Smooth muscle cell (in vitro differentiated cells): ENCODE measurements at regions not wholly inside any gene's neighbourhood (a gene's known extent, or its start where the extent isn't known, plus 50 kb on each side); places are given as distances from the start of the nearest gene placed in this dataset.

Experiments
- DNase-seq: peaks from one replicate; lab custom pipeline; 2025; ENCODE audit not compliant: unreplicated experiment; lab: John Stamatoyannopoulos, UW
- H2AFZ ChIP-seq: fragments of 200-600 bp; sonication (generic); 2 replicates; pipeline ENCODE4 v1.6.0; 2016; ENCODE audit warnings: antibody characterized with exemption, low read depth, mild to moderate bottlenecking
- H3F3A ChIP-seq: fragments of 200-600 bp; sonication (generic); 2 replicates; pipeline ENCODE4 v1.6.0; 2017; ENCODE audit warnings: antibody characterized with exemption, low read depth
- H3K27ac ChIP-seq: fragments of 200-600 bp; sonication (generic); 2 replicates; pipeline ENCODE4 v1.5.1; 2016; ENCODE audit warnings: low read depth, mild to moderate bottlenecking
- H3K27me3 ChIP-seq: fragments of 200-600 bp; sonication (generic); 2 replicates; pipeline ENCODE4 v1.6.1; 2016; ENCODE audit warnings: low read depth, mild to moderate bottlenecking
- H3K36me3 ChIP-seq: fragments of 200-600 bp; sonication (generic); 2 replicates; pipeline ENCODE4 v1.5.1; 2016; ENCODE audit warnings: low read depth
- H3K4me1 ChIP-seq: fragments of 200-600 bp; sonication (generic); 2 replicates; pipeline ENCODE4 v1.5.1; 2016; ENCODE audit warnings: low read depth
- H3K4me2 ChIP-seq: fragments of 200-600 bp; sonication (generic); 2 replicates; pipeline ENCODE4 v1.6.0; 2016; ENCODE audit warnings: mild to moderate bottlenecking
- H3K4me3 ChIP-seq: fragments of 200-600 bp; sonication (generic); 2 replicates; pipeline ENCODE4 v1.5.1; 2016; ENCODE audit warnings: mild to moderate bottlenecking
- H3K79me2 ChIP-seq: fragments of 200-600 bp; sonication (generic); 2 replicates; pipeline ENCODE4 v1.6.0; 2016; ENCODE audit warnings: low read depth, mild to moderate bottlenecking
- H3K9ac ChIP-seq: fragments of 200-600 bp; sonication (generic); 2 replicates; pipeline ENCODE4 v1.6.0; 2016; ENCODE audit warnings: low read depth
- H3K9me3 ChIP-seq: fragments of 200-600 bp; sonication (generic); replicated peaks from 2 replicates; pipeline ENCODE4 v1.5.1; 2016; ENCODE audit warnings: low read depth
- H4K20me1 ChIP-seq: fragments of 200-600 bp; sonication (generic); 2 replicates; pipeline ENCODE4 v1.6.0; 2016; ENCODE audit warnings: low read depth
- CTCF ChIP-seq: fragments of 200-600 bp; sonication (generic); IDR thresholded peaks from 2 replicates; pipeline ENCODE4 v1.5.1; 2017; ENCODE audit warnings: borderline replicate concordance, mild to moderate bottlenecking, antibody characterized with exemption; ENCODE audit not compliant: insufficient read depth, poor library complexity, severe bottlenecking
- WGBS: methylation state at CpG from one replicate; pipeline ENCODE4 v1.1.7; 2016; ENCODE audit warnings: low lambda C conversion rate; 5-methylcytosine and 5-hydroxymethylcytosine counted together

GRCh38 chr2:242029422-242030225 lies 160.1 kb downstream of the RTP5 start:
- no peak overlapping the region for H3K9ac ChIP-seq
- H3K4me1 ChIP-seq, result no peaks in the 10 kb centered on the region
- no peaks in the 10 kb centered on the region for H4K20me1 ChIP-seq
- H2AFZ ChIP-seq, result no peak overlapping the region
- H3K27ac ChIP-seq, result no peak overlapping the region
- no peaks in the 10 kb centered on the region for H3F3A ChIP-seq
- no peaks in the 10 kb centered on the region for H3K36me3 ChIP-seq
- peaks cover 23% of the 10 kb centered on the region for H3K27me3 ChIP-seq
- no peak for TF ChIP-seq CTCF
- DNase-seq, result no peak
- 93% methylated on average over 21 of the region's 21 CpGs for WGBS
- H3K4me3 ChIP-seq, result no peak overlapping the region
- H3K9me3 ChIP-seq, result no peaks in the 10 kb centered on the region
- no peak overlapping the region for H3K4me2 ChIP-seq
- no peaks in the 10 kb centered on the region for H3K79me2 ChIP-seq

GRCh38 chr2:242030226-242030575 lies 160.7 kb downstream of the RTP5 start:
- Histone ChIP-seq H3K27ac (no peak overlapping the region), H4K20me1 (no peaks in the 10 kb centered on the region), H3K9ac (no peak overlapping the region), H3K4me2 (no peak overlapping the region), H3K4me1 (no peaks in the 10 kb centered on the region), H3F3A (no peaks in the 10 kb centered on the region), H3K79me2 (no peaks in the 10 kb centered on the region), H2AFZ (no peak overlapping the region), H3K9me3 (no peaks in the 10 kb centered on the region), H3K27me3 (peaks cover 24% of the 10 kb centered on the region), H3K36me3 (no peaks in the 10 kb centered on the region), H3K4me3 (no peak overlapping the region)
- 95% methylated on average over 9 of the region's 9 CpGs for WGBS
- no peak for DNase-seq
- no peak for TF ChIP-seq CTCF

- H3K36me3 ChIP-seq, result no peaks in the 10 kb centered on the region
- TF ChIP-seq CTCF, result no peak
- H3K4me1 ChIP-seq, result no peaks in the 10 kb centered on the region
- H3K4me3 ChIP-seq, result no peak overlapping the region
- H4K20me1 ChIP-seq, result no peaks in the 10 kb centered on the region
- no peak overlapping the region for H2AFZ ChIP-seq
- H3F3A ChIP-seq, result no peaks in the 10 kb centered on the region
- no peak overlapping the region for H3K4me2 ChIP-seq
- DNase-seq, result no peak
- H3K9me3 ChIP-seq, result no peaks in the 10 kb centered on the region
- H3K79me2 ChIP-seq, result no peaks in the 10 kb centered on the region
- no peak overlapping the region for H3K9ac ChIP-seq
- H3K27ac ChIP-seq, result no peak overlapping the region
- H3K27me3 ChIP-seq, result peaks cover 23% of the 10 kb centered on the region
- 93% methylated on average over 11 of the region's 12 CpGs for whole genome bisulfite sequencing
Observed at GRCh38 chr2:242030858-242031257, 161.3 kb downstream of the RTP5 start.

GRCh38 chr2:242031481-242032019 lies 162.0 kb downstream of the RTP5 start:
- no peak overlapping the region for H3K27ac ChIP-seq
- no peak for DNase-seq
- no peaks in the 10 kb centered on the region for H3K36me3 ChIP-seq
- H3F3A ChIP-seq, result no peaks in the 10 kb centered on the region
- no peaks in the 10 kb centered on the region for H3K4me1 ChIP-seq
- no peak for TF ChIP-seq CTCF
- peaks cover 21% of the 10 kb centered on the region for H3K27me3 ChIP-seq
- no peaks in the 10 kb centered on the region for H4K20me1 ChIP-seq
- no peak overlapping the region for H2AFZ ChIP-seq
- no peak overlapping the region for H3K4me2 ChIP-seq
- no peaks in the 10 kb centered on the region for H3K79me2 ChIP-seq
- H3K9ac ChIP-seq, result no peak overlapping the region
- H3K4me3 ChIP-seq, result no peak overlapping the region
- no peaks in the 10 kb centered on the region for H3K9me3 ChIP-seq
- 61% methylated on average over 20 of the region's 20 CpGs for WGBS
